ENCODE measurements at regions not wholly inside any gene's neighbourhood (a gene's known extent, or its start where the extent isn't known, plus 50 kb on each side); places are given as distances from the start of the nearest gene placed in this dataset.

- no peak for DNase-seq (ENCODE audit: low read depth, low spot score)
- no peak for TF ChIP-seq CTCF (IDR thresholded peaks at IDR 0.05; ENCODE audit: low read depth, low read length)
- no peak overlapping the region for H3K4me3 ChIP-seq (ENCODE audit: low read depth, low read length)
- in situ Hi-C loops (cut with HindIII; ENCODE audit: low sequenced_read_pairs): no loop called here
Measured at GRCh38 chr16:55265926-55266325, 58.1 kb upstream of the IRX6 start.

- in situ Hi-C loops (cut with HindIII; ENCODE audit: low sequenced_read_pairs): no loop called here
- H3K4me3 ChIP-seq (ENCODE audit: low read depth, low read length): no peak overlapping the region
- no peak for TF ChIP-seq CTCF (IDR thresholded peaks at IDR 0.05; ENCODE audit: low read depth, low read length)
- no peak for DNase-seq (ENCODE audit: low read depth, low spot score)
Measured at GRCh38 chr16:55271945-55272513, 52.0 kb upstream of the IRX6 start.

- H3K4me3 ChIP-seq (ENCODE audit: low read depth, low read length): no peak overlapping the region
- in situ Hi-C loops (cut with HindIII; ENCODE audit: low sequenced_read_pairs): no loop called here
- DNase-seq (ENCODE audit: low read depth, low spot score): no peak
Measured at GRCh38 chr16:55272744-55273143, 51.3 kb upstream of the IRX6 start.

GRCh38 chr16:55273356-55273755, 50.6 kb upstream of the IRX6 start:
- no peak for DNase-seq (ENCODE audit: low read depth, low spot score)
- H3K4me3 ChIP-seq (ENCODE audit: low read depth, low read length): no peak overlapping the region
- TF ChIP-seq CTCF (IDR thresholded peaks at IDR 0.05; ENCODE audit: low read depth, low read length): no peak
- in situ Hi-C loops (cut with HindIII; ENCODE audit: low sequenced_read_pairs): no loop called here

More at GRCh38 chr16:55272744-55273143, 51.3 kb upstream of the IRX6 start:
- TF ChIP-seq CTCF (IDR thresholded peaks at IDR 0.05; ENCODE audit: low read depth, low read length): no peak

- in situ Hi-C loops (cut with HindIII; ENCODE audit: low sequenced_read_pairs): no loop called here
- TF ChIP-seq CTCF (IDR thresholded peaks at IDR 0.05; ENCODE audit: low read depth, low read length): no peak
- no peak overlapping the region for H3K4me3 ChIP-seq (ENCODE audit: low read depth, low read length)
- no peak for DNase-seq (ENCODE audit: low read depth, low spot score)
Measured at GRCh38 chr16:55273959-55274358, 50.0 kb upstream of the IRX6 start.
